VCaP (cell line): ENCODE measurements at regions not wholly inside any gene's neighbourhood (a gene's known extent, or its start where the extent isn't known, plus 50 kb on each side); places are given as distances from the start of the nearest gene placed in this dataset.
A peak's percentile ranks its signal among the peaks of the same experiment; 100 is the strongest.

Source experiments
- H3K27ac ChIP-seq: fragments of 450-650 bp; 2 replicates; pipeline ENCODE4 v1.5.1; 2017
- CTCF ChIP-seq: fragments of 450-650 bp; conservative IDR thresholded peaks from 2 replicates; pipeline ENCODE4 v1.5.1; 2017; ENCODE audit warnings: mild to moderate bottlenecking, moderate library complexity

GRCh38 chr2:150549381-150549780 is 61.9 kb upstream of the RND3 start:
- no peak overlapping the region for H3K27ac ChIP-seq
- no peak for TF ChIP-seq CTCF

DNA sequence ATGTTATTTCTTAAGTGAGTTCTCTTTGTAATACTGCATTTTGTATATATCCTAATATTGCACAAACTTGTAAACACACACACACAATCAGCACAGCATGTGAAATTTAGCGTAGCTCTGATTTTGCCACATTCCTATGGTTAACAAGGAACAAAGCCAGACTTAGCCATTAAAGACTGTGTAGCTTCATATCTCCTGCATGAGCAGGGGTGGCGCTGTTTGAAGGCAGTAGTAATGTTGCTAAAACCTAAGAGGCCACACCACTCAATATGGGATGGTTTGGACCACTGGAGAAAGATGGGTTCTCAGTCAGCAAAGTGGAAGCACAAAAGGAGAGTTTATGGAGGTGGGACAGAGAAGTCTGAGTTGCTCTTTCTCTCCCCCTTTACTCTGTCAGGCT is 61.1 kb upstream of the RND3 start:
- TF ChIP-seq CTCF = peak; percentile 53

GRCh38 chr2:150545916-150546315 is 58.4 kb upstream of the RND3 start:
- TF ChIP-seq CTCF = no peak
- no peak overlapping the region for H3K27ac ChIP-seq

More for the DNA sequence above, 61.1 kb upstream of the RND3 start:
- H3K27ac ChIP-seq = no peak overlapping the region

GRCh38 chr2:150544731-150545130 is 57.3 kb upstream of the RND3 start:
- TF ChIP-seq CTCF = no peak
- H3K27ac ChIP-seq = no peak overlapping the region

GRCh38 chr2:150542692-150543091 is 55.2 kb upstream of the RND3 start:
- no peak overlapping the region for H3K27ac ChIP-seq
- no peak for TF ChIP-seq CTCF

- H3K27ac ChIP-seq = no peak overlapping the region
- no peak for TF ChIP-seq CTCF
These were observed 54.7 kb upstream of the RND3 start for GRCh38 chr2:150542172-150542571.

DNA sequence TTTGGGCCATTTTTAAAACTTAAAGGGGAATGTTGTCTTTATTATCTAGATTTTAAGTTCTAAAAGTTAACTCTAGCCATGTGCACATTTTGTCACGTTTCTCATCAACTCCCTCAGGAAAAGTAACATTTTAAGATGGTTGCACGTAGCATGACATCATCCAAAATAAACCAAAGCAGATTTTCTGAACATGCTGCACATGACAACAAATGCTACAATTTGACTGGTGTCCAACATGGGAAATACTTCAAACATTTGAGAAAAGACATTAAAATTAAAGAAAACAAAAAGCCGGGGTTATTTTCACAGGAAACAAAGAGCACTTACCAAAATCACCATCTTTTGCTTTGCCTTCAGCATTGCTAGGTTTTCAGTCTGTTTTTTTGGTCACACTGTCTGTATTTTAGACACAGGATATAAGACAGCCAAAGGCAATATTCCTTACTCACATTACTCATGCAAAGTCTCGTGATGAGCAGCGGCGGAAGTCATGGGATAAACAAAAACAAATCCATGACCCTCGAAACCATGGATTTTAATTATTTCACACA is 51.3 kb upstream of the RND3 start:
- no peak for TF ChIP-seq CTCF
- no peak overlapping the region for H3K27ac ChIP-seq
